ENCODE measurements at regions not wholly inside any gene's neighbourhood (a gene's known extent, or its start where the extent isn't known, plus 50 kb on each side); places are given as distances from the start of the nearest gene placed in this dataset.

- no peak for TF ChIP-seq POLR2A (IDR thresholded peaks at IDR 0.05; ENCODE audit: low read depth)
- no peak for TF ChIP-seq POLR2AphosphoS5 (IDR thresholded peaks at IDR 0.05)
- TF ChIP-seq CTCF (IDR thresholded peaks at IDR 0.05), result no peak
Observed at GRCh38 chr13:54953786-54954185, 1925.2 kb downstream of the OLFM4 start.

Data from esophagus muscularis mucosa (tissue), 3 donors.